Muscle of back (tissue), 3 donors: ENCODE measurements at regions not wholly inside any gene's neighbourhood (a gene's known extent, or its start where the extent isn't known, plus 50 kb on each side); places are given as distances from the start of the nearest gene placed in this dataset.

Source experiments
- DNase-seq, 3 donors: peaks; one replicate each; pipeline versions ENCODE4 v3.0.0 to v3.0.0-alpha.2; 2013

DNA sequence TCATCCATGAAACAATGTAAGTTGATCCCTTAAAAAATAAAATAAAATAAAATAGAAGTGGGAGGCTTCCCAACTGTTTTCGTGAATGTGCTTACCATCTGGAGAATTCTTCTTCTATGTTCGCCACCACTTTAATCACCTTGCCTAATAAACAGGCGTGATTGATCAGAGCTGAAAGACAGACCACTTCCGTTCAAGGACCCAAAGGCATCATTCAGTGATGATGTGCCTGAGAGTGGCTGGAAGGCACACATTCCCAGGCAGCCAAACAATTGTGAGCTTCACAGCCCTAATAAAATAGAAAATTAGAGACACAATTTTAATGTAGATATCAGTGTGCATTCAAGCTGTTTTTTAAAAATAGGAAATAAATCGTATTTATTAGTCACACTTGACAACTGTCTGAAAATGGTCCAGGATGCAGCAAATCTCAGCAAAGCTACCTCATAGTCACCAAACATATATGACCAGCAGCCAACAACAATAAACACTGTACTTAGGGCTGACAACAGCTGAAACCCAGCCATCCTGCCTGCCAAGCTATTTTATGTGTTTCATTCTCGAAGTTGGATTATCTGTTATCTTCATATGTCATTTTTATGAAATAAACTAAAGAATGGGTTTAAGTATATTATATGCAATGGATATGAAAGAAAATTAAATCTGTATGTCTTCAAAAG lies 163.2 kb upstream of the FAM9B start:
- DNase-seq = peak in 1 of 3 donors; percentile 42

DNA sequence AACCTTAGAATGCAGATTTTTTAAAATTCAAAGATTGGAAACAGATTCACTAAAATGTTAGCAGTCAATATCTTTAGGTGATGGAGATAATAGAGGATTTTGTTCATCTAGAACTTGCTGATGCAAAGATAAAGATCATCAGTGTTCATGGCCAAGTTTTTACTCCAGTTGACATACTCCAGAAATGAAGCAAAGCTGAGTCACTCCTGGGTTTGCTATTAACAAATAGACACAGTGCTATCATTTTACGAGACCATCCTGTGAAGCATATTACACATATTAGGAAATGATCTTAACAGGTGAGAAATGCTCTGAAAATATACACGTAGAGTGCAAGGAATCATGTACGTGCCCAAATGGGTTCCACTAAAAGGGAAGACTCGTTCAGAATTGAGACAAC lies 170.6 kb upstream of the FAM9B start:
- DNase-seq = no peak

DNA sequence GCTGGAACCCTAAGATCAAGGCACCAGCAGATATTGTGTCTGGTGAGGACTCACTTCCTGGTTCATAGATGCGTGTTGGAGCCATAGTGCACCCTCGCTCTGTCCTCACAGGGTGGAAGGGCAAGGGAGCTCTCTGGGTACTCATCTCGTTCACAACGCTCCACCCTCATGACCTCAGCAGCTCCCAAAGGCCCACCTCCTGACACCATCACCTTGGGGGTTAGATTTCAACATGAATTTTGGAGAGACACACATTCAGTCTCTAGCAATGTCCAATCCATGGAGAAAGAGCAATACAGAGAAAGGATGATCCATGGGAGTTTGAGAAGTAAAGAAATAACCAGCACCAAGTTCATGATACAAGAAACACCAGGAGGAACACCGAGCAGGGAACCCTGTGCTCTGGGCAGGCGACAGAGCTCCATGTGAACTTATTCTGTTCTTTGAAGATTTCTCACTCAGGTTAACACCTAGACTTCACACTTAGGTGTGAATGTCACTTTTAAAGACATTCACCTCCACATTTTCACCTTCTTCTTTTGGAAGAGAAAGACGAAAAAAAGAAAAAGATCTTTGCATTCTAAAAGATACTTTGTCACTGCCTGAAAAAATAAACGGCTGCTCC lies 171.8 kb upstream of the FAM9B start:
- DNase-seq = no peak

DNA sequence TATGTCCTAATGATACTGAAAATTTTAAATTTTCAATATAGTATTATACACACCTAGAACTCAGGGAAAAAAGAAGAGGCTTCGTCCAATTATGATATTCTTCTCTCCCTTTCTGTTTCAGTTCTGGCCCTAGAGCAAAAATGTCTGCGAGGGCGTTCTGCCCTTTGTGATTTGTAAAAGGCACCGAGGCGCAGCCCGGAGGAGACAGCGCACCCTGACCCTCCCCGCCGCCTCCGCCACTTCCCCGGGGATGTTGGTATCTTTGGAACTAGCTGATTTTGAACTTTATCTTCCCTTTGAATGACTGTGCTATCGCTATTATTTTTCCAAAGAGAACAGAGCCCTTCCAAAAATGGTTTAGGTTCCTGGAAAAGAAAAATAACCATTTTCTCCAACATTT lies 173.2 kb upstream of the FAM9B start:
- DNase-seq = no peak

DNA sequence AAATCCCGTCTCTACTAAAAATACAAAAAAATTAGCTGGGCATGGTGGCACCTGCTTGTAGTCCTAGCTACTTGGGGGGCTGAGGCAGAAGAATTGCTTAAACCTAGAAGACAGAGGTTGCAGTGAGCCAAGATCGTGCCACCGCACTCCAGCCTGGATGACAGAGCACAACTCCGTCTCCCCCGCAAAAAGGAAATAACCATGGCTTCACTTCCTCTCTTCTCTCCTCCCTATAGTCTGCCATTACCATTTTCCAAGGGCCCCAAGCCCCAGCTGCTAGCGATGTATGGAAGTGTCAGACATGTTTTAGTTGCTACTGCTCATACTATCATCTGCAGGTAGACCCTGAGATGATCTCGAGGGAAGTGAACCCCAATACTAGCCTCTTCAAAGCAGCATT lies 177.3 kb upstream of the FAM9B start:
- DNase-seq = no peak

DNA sequence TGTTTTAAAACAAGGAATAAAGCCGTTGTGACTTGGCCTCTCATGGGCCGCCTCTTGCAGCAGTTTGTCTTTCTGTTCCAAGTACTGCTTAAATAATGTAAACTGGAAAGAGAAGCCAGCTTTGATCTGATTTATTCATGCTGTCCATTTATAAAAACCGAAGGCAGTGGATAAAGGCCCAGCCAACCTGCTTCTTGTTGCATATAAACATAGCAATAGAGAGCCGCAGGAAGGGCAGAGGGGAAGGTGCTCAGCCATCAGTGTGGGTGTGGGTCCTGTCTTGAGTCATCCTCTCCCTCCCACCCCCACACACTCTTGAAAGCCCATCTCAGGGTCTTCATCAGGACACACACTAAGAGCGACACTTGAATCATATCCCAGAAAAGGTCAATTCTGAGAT lies 187.9 kb upstream of the FAM9B start:
- DNase-seq = peak in 1 of 3 donors; percentile 28

DNA sequence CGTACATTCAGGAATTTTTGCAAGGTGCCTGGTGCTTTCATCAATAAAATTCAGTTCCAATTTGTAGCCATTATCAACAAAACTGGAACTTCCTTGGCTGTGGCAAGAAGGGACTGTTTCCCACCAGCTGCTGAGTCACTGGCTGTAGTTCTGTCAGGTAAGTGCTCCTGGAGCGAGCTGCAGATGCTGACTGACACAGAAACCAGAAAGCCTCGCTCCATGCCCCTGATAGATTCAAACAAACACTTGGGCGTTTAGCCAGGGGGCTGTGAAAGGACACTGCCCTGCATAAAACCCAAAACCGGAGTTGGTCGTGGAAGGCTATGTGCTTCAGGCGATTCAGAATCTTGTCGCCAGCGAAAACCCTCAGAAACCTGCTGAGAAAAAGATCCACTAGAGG lies 188.4 kb upstream of the FAM9B start:
- no peak for DNase-seq

DNA sequence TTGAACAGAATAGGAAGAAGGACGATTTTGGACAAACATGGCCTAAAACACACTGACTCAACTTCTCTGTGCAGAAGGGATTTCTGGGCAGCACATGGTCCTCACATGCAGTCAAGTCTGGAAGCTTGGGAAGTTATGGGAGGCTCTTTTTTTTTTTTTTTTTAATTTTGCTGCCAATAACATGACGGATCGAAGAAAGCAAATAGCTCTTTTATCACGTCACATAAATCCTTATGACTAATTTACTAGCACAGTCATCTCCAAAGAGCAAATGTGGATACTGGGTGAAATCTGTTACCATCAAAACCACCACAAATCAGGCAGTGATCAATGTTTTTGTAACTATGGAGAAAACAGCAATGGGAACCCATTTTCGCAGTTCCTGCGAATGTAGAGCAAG lies 193.3 kb upstream of the FAM9B start:
- no peak for DNase-seq

DNA sequence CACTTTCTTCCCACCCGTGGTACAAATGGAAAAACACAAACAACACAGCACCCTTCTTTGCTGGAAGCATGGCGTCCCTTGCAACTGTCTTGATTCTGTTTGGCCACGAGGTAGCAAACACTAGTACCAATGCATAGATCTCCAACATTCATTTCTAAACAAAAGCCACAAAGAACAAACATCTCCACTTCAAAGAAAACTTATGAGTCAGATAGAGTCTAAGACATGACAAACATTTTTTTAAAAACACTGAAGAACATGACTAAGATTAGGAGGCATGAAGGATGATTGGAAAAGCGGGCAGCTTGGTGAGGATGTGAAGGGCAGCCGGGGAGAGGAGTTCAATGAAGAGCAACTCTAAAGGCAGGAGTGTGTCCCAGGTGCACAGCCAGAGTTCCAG lies 197.6 kb upstream of the FAM9B start:
- DNase-seq = no peak

DNA sequence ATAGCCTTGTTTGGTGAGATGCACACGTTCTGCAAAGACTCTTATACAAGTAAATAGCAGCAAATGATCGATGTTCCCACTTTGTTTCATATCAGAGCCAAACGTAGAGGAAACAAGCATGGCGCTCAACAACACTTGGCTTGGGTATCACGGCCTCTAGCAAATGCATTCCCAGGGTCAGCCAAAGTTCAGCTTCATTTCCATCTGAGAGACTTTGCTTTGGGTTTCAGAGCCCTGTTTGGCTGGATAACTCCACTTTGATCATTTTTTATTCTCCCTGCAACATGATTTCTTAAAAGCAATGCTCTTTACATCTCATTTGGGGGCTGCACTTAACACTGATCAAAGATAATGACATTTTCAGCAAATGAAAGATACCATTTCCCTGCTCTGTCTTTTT lies 199.2 kb upstream of the FAM9B start:
- peak in 2 of 3 donors; percentile 63 to 74 for DNase-seq

DNA sequence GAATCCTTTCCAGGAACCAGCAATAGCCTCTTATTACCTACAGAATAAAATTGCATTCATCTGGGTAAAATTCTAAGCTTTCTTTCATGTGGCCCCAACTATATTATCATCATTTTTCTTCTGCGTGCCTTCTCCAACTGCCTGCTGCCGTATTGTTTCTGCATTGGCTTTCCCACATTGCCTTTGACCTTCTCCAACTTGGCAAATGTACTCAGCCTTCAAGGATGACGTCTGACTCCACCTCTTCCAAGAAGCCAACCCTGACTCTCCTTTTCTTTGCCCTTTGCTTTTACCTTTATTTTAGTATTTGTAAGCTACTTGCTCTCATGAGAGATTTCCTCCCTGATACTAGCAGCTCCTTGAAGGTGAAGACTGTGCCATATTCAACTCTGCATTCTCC lies 200.4 kb upstream of the FAM9B start:
- DNase-seq = no peak

DNA sequence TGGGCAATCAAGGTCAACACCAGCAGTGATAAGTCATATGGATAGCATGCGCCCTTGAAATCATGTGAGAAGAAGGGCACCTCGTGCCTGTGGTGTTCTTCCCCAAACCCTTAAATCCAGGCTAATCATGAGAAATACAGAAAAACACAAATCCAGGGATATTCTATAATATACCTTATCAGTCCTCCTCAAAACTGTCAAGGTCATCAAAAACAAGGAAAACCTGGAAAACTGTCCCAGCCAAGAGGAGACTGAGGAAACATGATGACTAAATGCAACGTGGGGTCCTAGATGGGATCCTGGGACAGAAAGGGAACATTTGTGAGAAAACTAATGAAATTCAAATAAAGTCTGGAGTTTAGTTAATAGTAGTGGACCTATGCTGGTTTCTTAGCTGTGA lies 201.8 kb upstream of the FAM9B start:
- DNase-seq = no peak

DNA sequence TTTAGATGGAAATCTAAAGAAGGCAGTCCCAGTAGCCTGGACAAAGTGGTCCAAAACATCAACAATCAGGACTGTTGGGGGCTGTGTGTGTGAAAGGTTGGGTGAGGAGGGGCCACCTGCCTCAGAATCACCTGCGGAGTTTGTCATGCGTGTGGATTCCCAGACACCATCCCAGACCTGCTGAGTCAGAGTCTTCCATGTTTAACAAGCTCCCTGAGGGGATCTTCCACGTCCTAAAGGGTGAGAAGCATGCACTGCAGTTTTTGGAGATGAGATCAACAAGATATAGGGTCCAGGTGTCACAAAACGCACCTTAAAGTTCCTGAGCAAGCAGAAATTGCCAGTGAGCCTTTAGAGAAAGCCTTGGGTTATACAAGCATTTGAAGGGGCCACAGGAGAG lies 207.0 kb upstream of the FAM9B start:
- no peak for DNase-seq

DNA sequence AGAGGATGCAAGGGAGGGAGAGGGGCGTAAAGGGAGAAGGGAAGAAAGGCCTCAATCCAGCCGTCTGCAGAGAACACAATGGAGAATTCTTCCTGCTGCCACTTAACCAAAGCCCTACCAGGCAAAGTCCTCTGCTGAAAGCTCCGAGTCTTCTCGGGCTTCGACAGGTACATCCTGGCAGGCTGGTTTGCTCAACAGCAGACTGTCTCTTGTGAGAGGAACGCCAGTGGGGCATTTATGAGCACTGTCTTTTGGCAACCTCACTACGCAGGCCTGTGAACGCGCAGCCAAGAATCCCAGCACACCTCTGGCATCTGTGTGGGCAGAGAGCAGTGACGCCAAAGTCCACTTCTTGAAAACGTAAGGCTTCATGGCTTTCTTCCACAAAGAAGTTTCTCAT lies 207.5 kb upstream of the FAM9B start:
- DNase-seq = no peak

DNA sequence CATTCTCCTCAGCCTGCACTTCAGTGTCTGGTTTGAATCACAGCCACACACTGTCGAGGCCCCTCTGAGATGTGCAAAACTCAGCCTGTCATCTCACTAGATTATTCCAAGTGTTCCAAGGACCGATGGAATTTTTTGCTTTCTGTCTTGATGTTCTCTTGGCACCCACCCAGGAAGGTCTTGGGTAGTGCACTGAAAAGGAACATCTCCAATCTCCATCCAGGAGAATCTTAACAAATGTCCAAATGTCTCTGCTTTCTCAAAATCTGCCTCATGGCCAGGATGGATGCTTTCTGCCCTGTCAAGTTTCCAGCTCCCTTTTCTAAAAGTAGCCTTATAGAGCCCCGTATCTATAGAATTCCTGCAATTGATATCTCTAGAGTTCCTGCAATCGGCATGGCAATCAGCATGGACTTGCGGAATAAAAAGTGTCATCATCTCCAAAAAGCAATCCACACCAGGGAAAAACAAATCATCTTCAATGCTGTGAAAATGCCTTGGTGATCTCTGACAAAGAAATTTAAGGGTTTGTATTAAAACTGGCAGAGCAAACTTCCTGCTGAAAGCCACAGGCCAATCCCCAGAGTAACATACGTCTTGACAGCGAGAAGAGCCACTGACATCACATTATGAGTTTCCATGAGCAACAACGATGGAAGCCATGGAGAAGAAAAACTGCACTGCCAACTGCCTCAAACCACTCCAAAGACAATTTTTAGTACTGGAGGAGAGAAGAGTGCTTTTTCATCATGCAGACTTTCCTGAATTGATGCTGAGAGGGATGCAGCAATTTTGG lies 215.3 kb upstream of the FAM9B start:
- DNase-seq = peak in 2 of 3 donors; percentile 59 to 79

DNA sequence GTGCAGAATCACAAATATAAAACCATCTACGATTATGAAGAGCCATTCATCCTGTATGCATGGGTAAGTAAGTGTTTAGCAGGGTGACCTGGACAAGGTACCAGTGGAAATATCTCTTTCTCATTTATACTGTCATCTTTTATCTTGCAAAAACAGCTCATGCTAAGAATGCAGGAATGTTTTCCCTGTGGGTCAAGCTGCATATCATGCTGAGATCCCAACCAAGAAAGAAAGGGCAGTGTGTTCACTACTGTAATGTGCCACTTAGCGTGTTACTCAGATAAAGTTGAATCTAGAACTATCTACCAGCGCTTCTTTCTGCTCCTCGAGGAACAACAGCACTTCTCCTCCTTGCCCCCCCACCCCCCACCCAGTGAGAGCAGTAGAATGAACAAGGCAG lies 212.7 kb upstream of the TBL1X start:
- DNase-seq = no peak

DNA sequence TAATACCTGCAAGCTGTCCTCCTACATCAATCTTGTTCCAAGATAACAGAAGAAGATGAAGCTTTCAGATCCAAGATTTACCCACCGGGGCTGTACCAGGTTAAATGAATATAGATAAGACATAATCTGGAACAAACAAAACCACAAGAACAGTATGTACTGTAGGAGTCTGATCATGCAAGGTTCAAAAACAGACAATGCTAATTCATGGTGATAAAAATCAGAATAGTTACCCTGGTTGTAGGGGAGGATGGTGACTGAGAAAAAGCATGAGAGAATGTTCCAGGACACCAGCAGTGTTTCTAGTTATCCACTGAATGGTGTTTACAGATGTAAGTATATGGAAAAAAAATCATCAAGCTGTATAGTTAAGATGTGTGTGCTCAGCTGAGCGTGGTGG lies 211.6 kb upstream of the TBL1X start:
- DNase-seq = no peak

DNA sequence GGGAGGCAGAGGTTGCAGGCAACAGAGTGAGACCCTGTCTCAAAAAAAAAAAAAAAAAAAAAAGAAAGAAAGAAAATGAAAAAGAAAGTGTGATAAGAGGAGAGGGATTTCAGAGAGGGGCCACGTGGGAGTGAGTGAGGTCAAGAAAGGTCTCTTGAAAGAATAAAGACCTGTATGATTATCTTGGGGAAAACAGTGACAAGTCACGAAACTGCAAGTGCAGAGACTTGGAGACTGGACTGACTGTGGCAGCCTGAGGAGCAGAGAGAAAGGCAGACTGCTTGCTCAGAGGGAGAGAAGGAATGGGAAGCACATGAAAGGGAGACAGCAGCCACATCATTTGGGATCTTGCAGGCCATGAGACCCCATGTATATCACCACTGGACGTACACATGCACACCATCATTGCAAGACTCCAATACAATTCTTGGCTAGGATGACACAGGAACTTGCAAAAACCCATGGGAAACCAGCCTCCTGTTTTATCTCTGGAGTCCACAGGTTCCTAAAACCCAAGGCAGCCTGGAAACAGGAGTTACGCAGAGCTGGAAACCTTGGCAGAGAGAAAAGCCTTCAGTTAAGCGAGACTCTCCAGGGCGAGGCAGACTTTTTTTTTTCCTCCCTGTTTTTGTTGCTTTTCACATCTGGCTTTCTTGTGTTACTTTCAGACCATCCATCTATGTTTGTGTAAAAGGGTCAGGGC lies 207.0 kb upstream of the TBL1X start:
- DNase-seq = peak in 2 of 3 donors; percentile 22 to 65

DNA sequence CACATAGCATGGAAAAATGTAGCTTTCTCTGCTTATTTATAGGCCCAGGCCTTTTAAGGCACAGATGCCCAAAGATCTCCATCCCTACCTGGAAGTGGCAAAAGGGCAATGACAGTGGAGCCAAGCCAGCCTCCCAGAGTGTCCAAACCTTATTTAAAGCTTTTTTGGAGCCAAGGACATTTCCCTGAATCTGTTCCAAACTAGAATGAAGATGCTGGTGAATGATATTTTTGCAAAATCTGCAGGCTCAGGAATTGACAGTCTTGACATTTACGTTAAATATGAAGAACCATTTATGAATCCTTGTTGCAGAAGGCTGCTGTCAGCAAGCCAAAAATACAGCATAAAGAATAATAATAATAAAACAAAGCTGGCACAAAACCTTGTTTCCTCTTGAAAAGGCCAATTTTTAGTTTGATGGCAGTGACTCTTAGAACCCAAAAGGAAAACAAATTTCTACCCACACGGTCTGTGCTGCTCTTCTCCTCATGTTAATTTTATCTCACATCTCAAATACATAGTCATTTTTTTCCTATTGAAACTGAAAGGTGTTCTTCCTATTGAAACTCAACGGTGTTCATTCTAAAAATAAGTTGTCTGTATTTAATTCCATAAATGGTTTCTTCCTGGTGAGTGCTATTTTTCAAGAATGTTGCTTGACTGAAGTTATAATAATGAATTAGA lies 206.3 kb upstream of the TBL1X start:
- DNase-seq = no peak

DNA sequence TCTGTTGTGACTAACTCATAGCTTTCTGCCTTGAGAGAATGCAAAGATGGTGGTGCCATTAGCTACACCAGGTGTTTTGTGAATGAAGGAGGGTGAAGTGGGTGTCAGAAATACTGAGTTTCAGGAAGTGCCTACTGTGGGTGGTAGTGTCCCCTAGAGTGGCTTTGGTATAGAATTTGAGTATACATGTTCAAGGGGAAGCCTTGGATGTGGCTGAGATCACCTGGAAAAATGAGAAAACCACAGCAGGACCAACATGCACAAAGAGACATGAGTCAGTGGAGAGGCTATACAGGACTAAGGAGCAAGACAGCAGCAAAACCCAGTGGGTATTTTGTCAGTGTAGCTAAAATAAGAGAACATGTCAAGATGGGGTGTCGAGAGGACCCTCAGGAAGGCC lies 204.3 kb upstream of the TBL1X start:
- DNase-seq = no peak

DNA sequence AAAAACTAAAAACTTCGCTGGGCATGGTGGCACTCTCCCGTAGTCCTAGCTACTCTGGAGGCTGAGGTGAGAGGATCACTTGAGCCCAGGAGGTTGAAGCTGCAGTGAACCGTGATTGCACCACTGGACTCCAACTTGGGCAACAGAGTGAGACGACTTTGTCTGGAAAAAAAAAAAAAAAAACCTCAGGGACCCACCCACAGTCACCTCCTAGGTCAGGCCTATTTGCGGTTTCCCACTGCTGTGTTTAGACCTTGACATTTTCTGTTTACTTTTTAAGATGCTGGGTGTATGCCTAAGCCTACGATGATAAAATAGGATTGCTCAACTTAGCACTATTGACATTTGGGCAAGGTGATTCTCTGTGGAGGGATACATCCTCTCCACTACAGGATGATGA lies 197.4 kb upstream of the TBL1X start:
- no peak for DNase-seq

DNA sequence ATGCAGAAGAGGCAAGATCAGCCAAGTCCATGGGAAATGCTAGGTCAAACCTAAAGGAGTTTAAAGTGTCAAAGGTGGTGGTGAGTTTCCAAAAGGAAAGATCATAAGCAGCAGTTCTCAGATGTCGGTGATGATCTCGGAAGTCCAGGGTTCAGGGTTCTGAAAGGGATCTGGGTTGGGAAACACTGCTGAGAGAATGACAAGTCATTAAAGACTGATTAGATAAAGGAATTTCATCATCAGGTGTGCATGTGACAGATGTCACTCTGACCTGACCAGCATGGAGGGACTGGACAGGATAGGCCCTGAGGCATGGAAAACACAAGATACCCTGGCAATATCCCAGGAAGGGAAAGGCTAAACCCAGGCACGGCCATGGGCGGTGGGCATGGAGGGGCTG lies 195.7 kb upstream of the TBL1X start:
- DNase-seq = no peak
